A549 (cell line): ENCODE measurements at regions not wholly inside any gene's neighbourhood (a gene's known extent, or its start where the extent isn't known, plus 50 kb on each side); places are given as distances from the start of the nearest gene placed in this dataset.

ENCODE experiments used
- CBX8 ChIP-seq: fragments of 200-600 bp; sonication (generic); IDR thresholded peaks from 2 replicates; pipeline ENCODE4 v1.6.1; 2016
- CTCF ChIP-seq: fragments of >200 bp; sonication (Bioruptor Twin); formaldehyde crosslinking; IDR thresholded peaks from 3 replicates; pipeline ENCODE4 v1.5.1; 2016
- EHMT2 ChIP-seq: fragments of 200-600 bp; sonication (generic); IDR thresholded peaks from 2 replicates; pipeline ENCODE4 v1.6.1; 2016; ENCODE audit warnings: antibody characterized with exemption, low read depth, mild to moderate bottlenecking, moderate library complexity
- EP300 ChIP-seq, 2 experiments: fragments of >200 bp; sonication (Bioruptor Twin); formaldehyde crosslinking; IDR thresholded peaks; 2 replicates in 1 of 2; 3 replicates in 1 of 2; pipeline ENCODE4 v1.6.1; 2016 to 2017
- HES2 ChIP-seq: fragments of >200 bp; sonication (Bioruptor Twin); formaldehyde crosslinking; IDR thresholded peaks from 2 replicates; pipeline ENCODE4 v1.6.1; 2016
- HMGXB4 ChIP-seq: fragments of 250-450 bp; sonication (Bioruptor Pico); IDR thresholded peaks from 2 replicates; pipeline ENCODE4 v1.5.0; 2021; ENCODE audit warnings: mild to moderate bottlenecking, moderate library complexity, borderline replicate concordance
- JUN ChIP-seq, 2 experiments: fragments of >200 bp; sonication (Bioruptor Twin); formaldehyde crosslinking; IDR thresholded peaks; 2 replicates in 1 of 2; 3 replicates in 1 of 2; pipeline ENCODE4 v1.6.1; 2016 to 2017
- JUNB ChIP-seq: fragments of >200 bp; sonication (Bioruptor Twin); formaldehyde crosslinking; IDR thresholded peaks from 2 replicates; pipeline ENCODE4 v1.6.1; 2016
- PBX3 ChIP-seq: IDR thresholded peaks from 2 replicates; pipeline ENCODE4 v1.6.1; 2012
- PHF8 ChIP-seq: fragments of 200-600 bp; sonication (generic); IDR thresholded peaks from 2 replicates; pipeline ENCODE4 v1.6.1; 2016; ENCODE audit warnings: low read depth, mild to moderate bottlenecking, antibody characterized with exemption, moderate library complexity, borderline replicate concordance
- POLR2A ChIP-seq: IDR thresholded peaks from 2 replicates; pipeline ENCODE4 v1.6.1; 2012; ENCODE audit warnings: mild to moderate bottlenecking, low read length
- POLR2AphosphoS2 ChIP-seq: conservative IDR thresholded peaks from 2 replicates; pipeline ENCODE4 v1.6.1; 2012; ENCODE audit warnings: low read length, improper control_type of control experiment, inconsistent platforms
- SREBF2 ChIP-seq: fragments of 450-650 bp; IDR thresholded peaks from 2 replicates; pipeline ENCODE4 v1.6.1; 2014; ENCODE audit warnings: mild to moderate bottlenecking, moderate library complexity

- no peak for TF ChIP-seq CTCF
- no peak for TF ChIP-seq POLR2A
- TF ChIP-seq EP300 (IDR thresholded peaks at IDR 0.05) = no peak
- no peak for TF ChIP-seq PHF8
- no peak for TF ChIP-seq HES2
- no peak for TF ChIP-seq JUN (IDR thresholded peaks at IDR 0.05)
- no peak for TF ChIP-seq EHMT2
- TF ChIP-seq POLR2AphosphoS2 = no peak
- no peak for TF ChIP-seq SREBF2
- TF ChIP-seq HMGXB4 (CRISPR knock-in tag) = no peak
- no peak for TF ChIP-seq JUNB
- TF ChIP-seq CBX8 = no peak
- no peak for TF ChIP-seq PBX3
Observed at GRCh38 chr10:3548702-3549101, 236.3 kb downstream of the KLF6 start.
